PC-9 (cell line): ENCODE measurements at regions not wholly inside any gene's neighbourhood (a gene's known extent, or its start where the extent isn't known, plus 50 kb on each side); places are given as distances from the start of the nearest gene placed in this dataset.

Experiments
- EZH2 ChIP-seq: fragments of 200-600 bp; sonication (generic); IDR thresholded peaks from 2 replicates; pipeline ENCODE4 v1.8.0; 2017; ENCODE audit warnings: antibody characterized with exemption, low read depth
- TF ChIP-seq, protein P1 (sequence below): fragments of 200-600 bp; sonication (generic); conservative IDR thresholded peaks from 2 replicates; pipeline ENCODE4 v1.6.1; 2017; ENCODE audit warnings: mixed run types, antibody characterized with exemption, mild to moderate bottlenecking, moderate library complexity

DNA sequence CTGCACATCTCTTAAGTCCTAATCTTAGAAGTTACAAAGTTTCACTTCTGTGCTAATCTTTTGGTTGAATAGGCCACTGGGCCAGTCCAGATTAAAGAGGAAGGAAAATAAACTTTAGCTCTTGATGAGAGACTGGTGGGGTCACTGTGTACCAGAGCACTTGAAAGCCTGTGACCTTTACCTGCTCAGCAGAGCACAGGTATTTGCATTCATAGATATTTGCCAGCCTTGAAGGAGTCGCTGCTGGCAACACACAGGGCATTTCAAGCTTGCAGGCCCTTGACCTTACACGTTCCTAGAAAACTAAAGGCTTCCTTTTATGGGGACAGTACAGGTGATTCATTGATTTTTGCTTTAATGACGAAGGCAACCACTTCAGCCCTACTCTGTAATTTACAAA is 108.4 kb upstream of the SLC22A23 start:
- TF ChIP-seq EZH2 = no peak
- TF ChIP-seq, protein P1, sequence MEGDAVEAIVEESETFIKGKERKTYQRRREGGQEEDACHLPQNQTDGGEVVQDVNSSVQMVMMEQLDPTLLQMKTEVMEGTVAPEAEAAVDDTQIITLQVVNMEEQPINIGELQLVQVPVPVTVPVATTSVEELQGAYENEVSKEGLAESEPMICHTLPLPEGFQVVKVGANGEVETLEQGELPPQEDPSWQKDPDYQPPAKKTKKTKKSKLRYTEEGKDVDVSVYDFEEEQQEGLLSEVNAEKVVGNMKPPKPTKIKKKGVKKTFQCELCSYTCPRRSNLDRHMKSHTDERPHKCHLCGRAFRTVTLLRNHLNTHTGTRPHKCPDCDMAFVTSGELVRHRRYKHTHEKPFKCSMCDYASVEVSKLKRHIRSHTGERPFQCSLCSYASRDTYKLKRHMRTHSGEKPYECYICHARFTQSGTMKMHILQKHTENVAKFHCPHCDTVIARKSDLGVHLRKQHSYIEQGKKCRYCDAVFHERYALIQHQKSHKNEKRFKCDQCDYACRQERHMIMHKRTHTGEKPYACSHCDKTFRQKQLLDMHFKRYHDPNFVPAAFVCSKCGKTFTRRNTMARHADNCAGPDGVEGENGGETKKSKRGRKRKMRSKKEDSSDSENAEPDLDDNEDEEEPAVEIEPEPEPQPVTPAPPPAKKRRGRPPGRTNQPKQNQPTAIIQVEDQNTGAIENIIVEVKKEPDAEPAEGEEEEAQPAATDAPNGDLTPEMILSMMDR = no peak
